ENCODE measurements at regions not wholly inside any gene's neighbourhood (a gene's known extent, or its start where the extent isn't known, plus 50 kb on each side); places are given as distances from the start of the nearest gene placed in this dataset.

- TF ChIP-seq, protein P1, sequence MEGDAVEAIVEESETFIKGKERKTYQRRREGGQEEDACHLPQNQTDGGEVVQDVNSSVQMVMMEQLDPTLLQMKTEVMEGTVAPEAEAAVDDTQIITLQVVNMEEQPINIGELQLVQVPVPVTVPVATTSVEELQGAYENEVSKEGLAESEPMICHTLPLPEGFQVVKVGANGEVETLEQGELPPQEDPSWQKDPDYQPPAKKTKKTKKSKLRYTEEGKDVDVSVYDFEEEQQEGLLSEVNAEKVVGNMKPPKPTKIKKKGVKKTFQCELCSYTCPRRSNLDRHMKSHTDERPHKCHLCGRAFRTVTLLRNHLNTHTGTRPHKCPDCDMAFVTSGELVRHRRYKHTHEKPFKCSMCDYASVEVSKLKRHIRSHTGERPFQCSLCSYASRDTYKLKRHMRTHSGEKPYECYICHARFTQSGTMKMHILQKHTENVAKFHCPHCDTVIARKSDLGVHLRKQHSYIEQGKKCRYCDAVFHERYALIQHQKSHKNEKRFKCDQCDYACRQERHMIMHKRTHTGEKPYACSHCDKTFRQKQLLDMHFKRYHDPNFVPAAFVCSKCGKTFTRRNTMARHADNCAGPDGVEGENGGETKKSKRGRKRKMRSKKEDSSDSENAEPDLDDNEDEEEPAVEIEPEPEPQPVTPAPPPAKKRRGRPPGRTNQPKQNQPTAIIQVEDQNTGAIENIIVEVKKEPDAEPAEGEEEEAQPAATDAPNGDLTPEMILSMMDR (IDR thresholded peaks at IDR 0.05; ENCODE audit: low read depth, low read length, missing control alignments): no peak
- no peak for DNase-seq (ENCODE audit: extremely low read depth, low read depth)
- H3K4me3 ChIP-seq (replicated peaks; ENCODE audit: low read depth, low read length): no peak overlapping the region
Measured at GRCh38 chrX:120755066-120755846, 120.4 kb downstream of the CT47B1 start.

DNA sequence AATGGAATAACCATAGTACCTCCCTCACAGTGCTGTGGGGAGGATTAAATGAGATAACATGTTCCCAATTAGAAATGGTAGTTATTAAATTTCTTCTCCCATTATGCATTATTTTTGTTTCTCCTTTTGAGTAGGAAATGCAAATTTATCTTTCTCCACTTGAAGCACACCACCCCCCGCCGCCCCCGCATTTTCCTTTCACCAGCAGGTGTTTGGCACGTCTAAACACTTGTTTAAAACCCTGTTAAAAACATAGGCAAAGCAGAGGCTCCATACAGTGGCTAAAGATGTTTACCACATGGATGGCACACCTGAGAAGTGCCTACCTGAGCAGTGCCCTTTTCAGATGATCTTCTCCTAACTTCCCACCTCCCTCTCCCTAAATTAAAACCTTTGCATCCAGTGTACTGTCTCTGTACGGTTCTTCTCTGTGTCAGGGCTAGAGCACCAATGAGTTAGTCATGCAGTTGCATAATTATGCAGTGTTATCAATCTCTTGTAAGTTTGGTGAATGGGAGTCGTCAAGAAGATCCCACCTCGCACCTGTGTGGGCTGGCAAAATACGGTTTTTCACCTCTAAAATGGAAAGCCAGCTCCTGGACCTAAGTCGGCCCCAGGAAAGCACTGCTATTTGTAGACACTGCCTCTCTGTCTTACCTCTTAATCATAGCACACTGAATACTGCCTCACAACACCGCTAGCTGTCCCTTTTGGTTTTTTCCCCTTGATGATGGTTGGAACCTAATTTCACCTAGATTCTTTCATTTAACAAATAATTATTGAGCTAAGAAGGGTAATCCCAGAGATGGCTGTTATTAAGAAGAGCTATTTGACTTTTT, 122.0 kb downstream of the CT47B1 start:
- no peak overlapping the region for H3K4me3 ChIP-seq (replicated peaks; ENCODE audit: low read depth, low read length)
- DNase-seq (ENCODE audit: extremely low read depth, low read depth): no peak
- TF ChIP-seq, protein P1 (IDR thresholded peaks at IDR 0.05; ENCODE audit: low read depth, low read length, missing control alignments): no peak

- TF ChIP-seq, protein P1 (IDR thresholded peaks at IDR 0.05; ENCODE audit: low read depth, low read length, missing control alignments): no peak
- no peak for DNase-seq (ENCODE audit: extremely low read depth, low read depth)
- no peak overlapping the region for H3K4me3 ChIP-seq (replicated peaks; ENCODE audit: low read depth, low read length)
Measured at GRCh38 chrX:120752431-120753082, 122.7 kb upstream of the C1GALT1C1 start.

DNA sequence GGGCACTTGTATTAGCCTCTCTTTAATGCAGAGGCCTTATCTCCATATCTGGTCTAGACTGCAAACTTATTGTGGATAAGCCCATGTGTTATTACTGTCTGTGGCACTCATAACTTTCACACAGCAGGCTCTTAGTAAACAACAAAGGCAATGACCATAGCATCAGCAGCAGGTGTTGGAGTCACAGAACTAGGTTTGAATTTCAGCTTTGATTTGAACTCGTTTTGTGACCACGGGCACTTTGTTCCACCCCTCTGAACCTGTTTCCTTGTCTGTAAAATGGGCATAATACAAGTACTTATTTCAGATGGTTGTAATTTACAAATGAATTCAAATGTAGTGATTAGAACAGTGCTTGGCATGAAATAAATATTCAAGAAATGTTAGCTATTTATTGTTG, 121.8 kb upstream of the C1GALT1C1 start:
- H3K4me3 ChIP-seq (replicated peaks; ENCODE audit: low read depth, low read length): no peak overlapping the region
- DNase-seq (ENCODE audit: extremely low read depth, low read depth): no peak
- TF ChIP-seq, protein P1 (IDR thresholded peaks at IDR 0.05; ENCODE audit: low read depth, low read length, missing control alignments): no peak

- TF ChIP-seq, protein P1 (IDR thresholded peaks at IDR 0.05; ENCODE audit: low read depth, low read length, missing control alignments): no peak
- DNase-seq (ENCODE audit: extremely low read depth, low read depth): no peak
- no peak overlapping the region for H3K4me3 ChIP-seq (replicated peaks; ENCODE audit: low read depth, low read length)
Measured at GRCh38 chrX:120750381-120750780, 120.5 kb upstream of the C1GALT1C1 start.

GRCh38 chrX:120749141-120749846, 119.4 kb upstream of the C1GALT1C1 start:
- TF ChIP-seq, protein P1 (IDR thresholded peaks at IDR 0.05; ENCODE audit: low read depth, low read length, missing control alignments): no peak
- DNase-seq (ENCODE audit: extremely low read depth, low read depth): no peak
- no peak overlapping the region for H3K4me3 ChIP-seq (replicated peaks; ENCODE audit: low read depth, low read length)
